DND-41 (cell line): ENCODE measurements at regions not wholly inside any gene's neighbourhood (a gene's known extent, or its start where the extent isn't known, plus 50 kb on each side); places are given as distances from the start of the nearest gene placed in this dataset.

Experiments
- ATAC-seq: fragments of 200-7000 bp; cut with Tn5 transposase; 3 replicates; pipeline ENCODE4 v1.9.1; 2021; ENCODE audit warnings: low read depth; ENCODE audit not compliant: insufficient read depth
- DNase-seq: peaks from one replicate; pipeline ENCODE4 v3.0.0-alpha.2; 2020
- H2AFZ ChIP-seq: 2 replicates; pipeline ENCODE4 v1.6.0; 2012; ENCODE audit warnings: low read depth, low read length
- H3K27ac ChIP-seq: 2 replicates; pipeline ENCODE4 v1.5.1; 2012; ENCODE audit warnings: low read length, inconsistent platforms
- H3K27me3 ChIP-seq: fragments of 200-600 bp; sonication (generic); 2 replicates; pipeline ENCODE4 v1.6.0; 2012; ENCODE audit warnings: low read length, mild to moderate bottlenecking, inconsistent platforms; ENCODE audit not compliant: insufficient read depth, poor library complexity
- H3K36me3 ChIP-seq: 2 replicates; pipeline ENCODE4 v1.5.1; 2012; ENCODE audit warnings: low read length, inconsistent platforms; ENCODE audit not compliant: insufficient read depth
- H3K4me1 ChIP-seq: 2 replicates; pipeline ENCODE4 v1.5.1; 2012; ENCODE audit warnings: mild to moderate bottlenecking, low read length; ENCODE audit not compliant: insufficient read depth
- H3K4me2 ChIP-seq: 2 replicates; pipeline ENCODE4 v1.6.0; 2012; ENCODE audit warnings: mild to moderate bottlenecking, moderate library complexity, low read length, inconsistent platforms; ENCODE audit not compliant: insufficient read depth
- H3K4me3 ChIP-seq, 2 experiments: fragments of 200-600 bp in 1 of 2; shearing (Covaris generic) in 1 of 2; 2 replicates each; pipeline ENCODE4 v1.5.1; 2012 to 2016; ENCODE audit warnings: inconsistent platforms in 2 of 2, low read length in 2 of 2, mild to moderate bottlenecking in 2 of 2, low read depth in 1 of 2, moderate library complexity in 1 of 2
- H3K79me2 ChIP-seq: 2 replicates; pipeline ENCODE4 v1.6.0; 2012; ENCODE audit warnings: low read length, inconsistent platforms; ENCODE audit not compliant: insufficient read depth
- H3K9ac ChIP-seq: 2 replicates; pipeline ENCODE4 v1.6.0; 2012; ENCODE audit warnings: low read depth, mild to moderate bottlenecking, inconsistent platforms, low read length, moderate library complexity
- H3K9me3 ChIP-seq: 2 replicates; pipeline ENCODE4 v1.5.1; 2012; ENCODE audit warnings: low read length, moderate library complexity, mild to moderate bottlenecking, inconsistent platforms; ENCODE audit not compliant: insufficient read depth, severe bottlenecking
- H4K20me1 ChIP-seq: 2 replicates; pipeline ENCODE4 v1.6.0; 2012; ENCODE audit warnings: low read length; ENCODE audit not compliant: insufficient read depth
- EZH2 ChIP-seq: IDR thresholded peaks from 3 replicates; pipeline ENCODE4 v1.6.1; 2012; ENCODE audit warnings: borderline replicate concordance, low read depth, mild to moderate bottlenecking, moderate library complexity, low read length, inconsistent platforms; ENCODE audit not compliant: severe bottlenecking
- TF ChIP-seq, protein P1 (sequence below): IDR thresholded peaks from 2 replicates; pipeline ENCODE4 v1.5.1; 2012; ENCODE audit warnings: borderline replicate concordance, low read length, moderate library complexity, mild to moderate bottlenecking; ENCODE audit not compliant: poor library complexity, severe bottlenecking; ENCODE audit errors: extremely low read depth

GRCh38 chrX:131791608-131792355, 231.3 kb upstream of the STK26 start:
- H3K36me3 ChIP-seq, result no peaks in the 10 kb centered on the region
- no peak for TF ChIP-seq EZH2
- TF ChIP-seq, protein P1, sequence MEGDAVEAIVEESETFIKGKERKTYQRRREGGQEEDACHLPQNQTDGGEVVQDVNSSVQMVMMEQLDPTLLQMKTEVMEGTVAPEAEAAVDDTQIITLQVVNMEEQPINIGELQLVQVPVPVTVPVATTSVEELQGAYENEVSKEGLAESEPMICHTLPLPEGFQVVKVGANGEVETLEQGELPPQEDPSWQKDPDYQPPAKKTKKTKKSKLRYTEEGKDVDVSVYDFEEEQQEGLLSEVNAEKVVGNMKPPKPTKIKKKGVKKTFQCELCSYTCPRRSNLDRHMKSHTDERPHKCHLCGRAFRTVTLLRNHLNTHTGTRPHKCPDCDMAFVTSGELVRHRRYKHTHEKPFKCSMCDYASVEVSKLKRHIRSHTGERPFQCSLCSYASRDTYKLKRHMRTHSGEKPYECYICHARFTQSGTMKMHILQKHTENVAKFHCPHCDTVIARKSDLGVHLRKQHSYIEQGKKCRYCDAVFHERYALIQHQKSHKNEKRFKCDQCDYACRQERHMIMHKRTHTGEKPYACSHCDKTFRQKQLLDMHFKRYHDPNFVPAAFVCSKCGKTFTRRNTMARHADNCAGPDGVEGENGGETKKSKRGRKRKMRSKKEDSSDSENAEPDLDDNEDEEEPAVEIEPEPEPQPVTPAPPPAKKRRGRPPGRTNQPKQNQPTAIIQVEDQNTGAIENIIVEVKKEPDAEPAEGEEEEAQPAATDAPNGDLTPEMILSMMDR, result no peak
- ATAC-seq, result no peak

DNA sequence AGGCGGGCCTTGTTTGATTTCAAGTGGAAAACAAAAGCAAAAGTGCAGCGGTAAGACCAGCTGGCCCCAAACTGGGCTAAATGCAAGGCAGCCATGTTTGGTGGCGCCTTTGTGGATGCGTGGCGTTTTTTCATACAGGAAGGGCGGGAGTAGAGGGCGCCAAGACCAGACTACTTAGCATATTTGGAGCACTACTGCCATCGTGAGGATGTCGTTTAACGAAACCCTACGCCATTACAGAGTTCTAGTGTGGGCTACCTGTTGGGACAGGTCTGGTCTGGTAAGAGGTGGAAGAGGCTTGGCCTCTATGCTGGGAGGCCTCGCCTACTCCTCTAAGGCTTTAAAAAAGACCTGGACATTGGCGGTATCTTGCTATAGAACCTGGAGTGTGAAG, 230.7 kb upstream of the STK26 start:
- H3K9ac ChIP-seq, result no peak overlapping the region
- ATAC-seq (no peak), DNase-seq (no peak)

More at GRCh38 chrX:131791608-131792355, 231.3 kb upstream of the STK26 start:
- Histone ChIP-seq H3K9ac (no peak overlapping the region), H3K79me2 (no peaks in the 10 kb centered on the region), H3K4me1 (no peaks in the 10 kb centered on the region), H3K27ac (no peak overlapping the region), H3K4me2 (no peak overlapping the region), H3K27me3 (no peaks in the 10 kb centered on the region), H3K4me3 (no peak overlapping the region), H2AFZ (no peak overlapping the region), H4K20me1 (no peaks in the 10 kb centered on the region), H3K9me3 (no peaks in the 10 kb centered on the region)
- DNase-seq, result no peak

GRCh38 chrX:131792789-131793462, 230.2 kb upstream of the STK26 start:
- H4K20me1 ChIP-seq, result no peaks in the 10 kb centered on the region
- peak; percentile 16 for DNase-seq
- no peaks in the 10 kb centered on the region for H3K36me3 ChIP-seq
- no peak overlapping the region for H3K4me2 ChIP-seq
- no peaks in the 10 kb centered on the region for H3K4me1 ChIP-seq
- no peak overlapping the region for H3K4me3 ChIP-seq
- H2AFZ ChIP-seq, result no peak overlapping the region
- no peaks in the 10 kb centered on the region for H3K79me2 ChIP-seq
- no peaks in the 10 kb centered on the region for H3K27me3 ChIP-seq
- no peak overlapping the region for H3K27ac ChIP-seq
- no peak for ATAC-seq
- TF ChIP-seq, protein P1, result no peak
- no peak for TF ChIP-seq EZH2
- H3K9ac ChIP-seq, result no peak overlapping the region
- H3K9me3 ChIP-seq, result no peaks in the 10 kb centered on the region

More for the DNA sequence above, 230.7 kb upstream of the STK26 start:
- no peaks in the 10 kb centered on the region for H3K79me2 ChIP-seq
- H3K4me3 ChIP-seq, result no peak overlapping the region
- no peak overlapping the region for H3K4me2 ChIP-seq
- no peak overlapping the region for H3K27ac ChIP-seq
- no peak for TF ChIP-seq EZH2
- TF ChIP-seq, protein P1, result no peak
- no peaks in the 10 kb centered on the region for H4K20me1 ChIP-seq
- H3K27me3 ChIP-seq, result no peaks in the 10 kb centered on the region
- no peaks in the 10 kb centered on the region for H3K36me3 ChIP-seq
- H2AFZ ChIP-seq, result no peak overlapping the region
- no peaks in the 10 kb centered on the region for H3K4me1 ChIP-seq
- no peaks in the 10 kb centered on the region for H3K9me3 ChIP-seq
